Astrocyte of the hippocampus (primary cell): ENCODE measurements at regions not wholly inside any gene's neighbourhood (a gene's known extent, or its start where the extent isn't known, plus 50 kb on each side); places are given as distances from the start of the nearest gene placed in this dataset.
"Not testable (repeated sequence)": the region's sequence is repeated elsewhere in the genome, so short reads cannot be mapped to it uniquely, and the experiment has no call there.

Source experiments
- DNase-seq: peaks from one replicate; pipeline ENCODE4 v3.0.0; 2011; ENCODE audit warnings: low read depth, low spot score

GRCh38 chr4:23959396-23960148, 69.7 kb upstream of the PPARGC1A start:
- peak; percentile 45 for DNase-seq

- DNase-seq, result no peak
Observed at GRCh38 chr4:23958749-23959148, 68.9 kb upstream of the PPARGC1A start.

GRCh38 chr4:23957465-23957864, 67.6 kb upstream of the PPARGC1A start:
- DNase-seq, result no peak

GRCh38 chr4:23956601-23957364, 66.9 kb upstream of the PPARGC1A start:
- no peak for DNase-seq

- no peak for DNase-seq
Observed at GRCh38 chr4:23952258-23952657, 62.4 kb upstream of the PPARGC1A start.

- no peak for DNase-seq
Observed at GRCh38 chr4:23947826-23948225, 58.0 kb upstream of the PPARGC1A start.

GRCh38 chr4:23946299-23946698, 56.5 kb upstream of the PPARGC1A start:
- no peak for DNase-seq

- DNase-seq, result peak; percentile 77
Observed at GRCh38 chr4:23945451-23946017, 55.7 kb upstream of the PPARGC1A start.

GRCh38 chr4:23944556-23944955, 54.7 kb upstream of the PPARGC1A start:
- not testable (repeated sequence) for DNase-seq

GRCh38 chr4:23943478-23943877, 53.6 kb upstream of the PPARGC1A start:
- no peak for DNase-seq

- DNase-seq, result no peak
Observed at GRCh38 chr4:23942471-23942870, 52.6 kb upstream of the PPARGC1A start.
